ENCODE measurements at regions not wholly inside any gene's neighbourhood (a gene's known extent, or its start where the extent isn't known, plus 50 kb on each side); places are given as distances from the start of the nearest gene placed in this dataset.

DNA sequence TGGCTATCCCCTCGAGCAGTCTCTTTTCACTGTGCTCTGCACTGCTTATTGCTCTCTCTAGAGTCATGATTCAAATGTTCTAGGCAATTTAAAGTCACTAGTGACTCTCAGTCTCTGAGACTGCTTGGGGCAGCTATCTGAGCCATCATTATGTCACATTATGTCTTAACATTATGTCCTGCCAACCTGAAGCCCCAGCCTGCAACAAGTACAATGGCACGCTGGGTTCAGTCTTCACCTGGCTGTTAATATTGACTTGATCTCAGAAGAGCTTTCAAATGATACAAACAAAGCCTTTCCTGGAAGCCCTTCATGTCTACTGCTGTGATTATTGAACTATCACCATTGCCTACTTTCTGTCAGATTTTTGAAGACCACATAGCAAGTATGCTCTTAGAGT, 128.1 kb upstream of the GRM7 start:
- Histone ChIP-seq H3K4me3 (no peak overlapping the region), H3K4me1 (no peaks in the 10 kb centered on the region), H3K9me3 (no peaks in the 10 kb centered on the region), H3K27ac (no peak overlapping the region), H3K36me3 (no peaks in the 10 kb centered on the region), H3K27me3 (no peaks in the 10 kb centered on the region)
- DNase-seq (no peak), ATAC-seq (no peak)
- TF ChIP-seq, protein P1, sequence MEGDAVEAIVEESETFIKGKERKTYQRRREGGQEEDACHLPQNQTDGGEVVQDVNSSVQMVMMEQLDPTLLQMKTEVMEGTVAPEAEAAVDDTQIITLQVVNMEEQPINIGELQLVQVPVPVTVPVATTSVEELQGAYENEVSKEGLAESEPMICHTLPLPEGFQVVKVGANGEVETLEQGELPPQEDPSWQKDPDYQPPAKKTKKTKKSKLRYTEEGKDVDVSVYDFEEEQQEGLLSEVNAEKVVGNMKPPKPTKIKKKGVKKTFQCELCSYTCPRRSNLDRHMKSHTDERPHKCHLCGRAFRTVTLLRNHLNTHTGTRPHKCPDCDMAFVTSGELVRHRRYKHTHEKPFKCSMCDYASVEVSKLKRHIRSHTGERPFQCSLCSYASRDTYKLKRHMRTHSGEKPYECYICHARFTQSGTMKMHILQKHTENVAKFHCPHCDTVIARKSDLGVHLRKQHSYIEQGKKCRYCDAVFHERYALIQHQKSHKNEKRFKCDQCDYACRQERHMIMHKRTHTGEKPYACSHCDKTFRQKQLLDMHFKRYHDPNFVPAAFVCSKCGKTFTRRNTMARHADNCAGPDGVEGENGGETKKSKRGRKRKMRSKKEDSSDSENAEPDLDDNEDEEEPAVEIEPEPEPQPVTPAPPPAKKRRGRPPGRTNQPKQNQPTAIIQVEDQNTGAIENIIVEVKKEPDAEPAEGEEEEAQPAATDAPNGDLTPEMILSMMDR (IDR thresholded peaks at IDR 0.05), result no peak
- intact Hi-C loops (cut with DNase I), result no loop called here

DNA sequence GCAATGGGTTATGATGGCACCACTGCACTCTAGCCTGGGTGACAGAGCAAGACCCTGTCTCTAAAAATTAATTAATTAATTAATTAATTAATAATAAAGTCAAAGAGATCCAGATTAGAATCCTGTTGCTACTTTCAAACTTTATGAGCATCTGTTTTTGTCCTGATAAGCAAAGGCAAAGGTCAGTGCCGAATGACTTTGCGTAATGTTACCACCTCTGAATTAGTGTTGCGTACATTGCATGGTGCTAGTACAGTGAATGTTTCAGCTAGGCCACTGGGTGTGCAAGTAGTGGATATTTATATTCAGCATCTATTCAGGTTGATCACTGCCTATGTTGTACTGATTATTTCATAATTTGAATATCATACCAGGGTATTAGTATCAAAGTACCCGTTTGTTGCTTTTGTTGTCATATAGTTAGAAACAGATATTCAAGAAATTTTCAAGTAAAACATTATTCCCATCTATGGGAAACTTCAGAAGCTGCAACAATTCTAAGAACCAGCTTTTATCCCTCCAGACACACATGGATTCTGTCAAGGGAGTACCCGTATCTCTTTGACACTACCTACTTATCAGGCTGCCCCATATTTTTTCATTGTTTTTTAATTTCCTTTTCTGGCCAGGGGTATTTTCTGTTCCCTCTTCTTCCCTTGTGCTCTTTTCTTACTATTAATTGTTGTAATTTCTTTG, 127.1 kb upstream of the GRM7 start:
- intact Hi-C loops (cut with DNase I), result no loop called here
- TF ChIP-seq, protein P1 (IDR thresholded peaks at IDR 0.05), result no peak
- no peaks in the 10 kb centered on the region for H3K36me3 ChIP-seq
- DNase-seq (no peak), ATAC-seq (no peak)
- H3K27me3 ChIP-seq, result no peaks in the 10 kb centered on the region
- no peak overlapping the region for H3K4me3 ChIP-seq
- no peaks in the 10 kb centered on the region for H3K4me1 ChIP-seq
- no peaks in the 10 kb centered on the region for H3K9me3 ChIP-seq
- H3K27ac ChIP-seq, result no peak overlapping the region

- TF ChIP-seq, protein P1 (IDR thresholded peaks at IDR 0.05), result no peak
- H3K36me3 ChIP-seq, result no peaks in the 10 kb centered on the region
- H3K9me3 ChIP-seq, result no peaks in the 10 kb centered on the region
- H3K27ac ChIP-seq, result no peak overlapping the region
- intact Hi-C loops (cut with DNase I), result no loop called here
- H3K4me3 ChIP-seq, result no peak overlapping the region
- ATAC-seq, result no peak
- DNase-seq, result no peak
- H3K4me1 ChIP-seq, result no peaks in the 10 kb centered on the region
- H3K27me3 ChIP-seq, result no peaks in the 10 kb centered on the region
Measured at GRCh38 chr3:6734395-6734746, 126.5 kb upstream of the GRM7 start.

GRCh38 chr3:6736836-6737629, 123.9 kb upstream of the GRM7 start:
- no peak for DNase-seq

DNA sequence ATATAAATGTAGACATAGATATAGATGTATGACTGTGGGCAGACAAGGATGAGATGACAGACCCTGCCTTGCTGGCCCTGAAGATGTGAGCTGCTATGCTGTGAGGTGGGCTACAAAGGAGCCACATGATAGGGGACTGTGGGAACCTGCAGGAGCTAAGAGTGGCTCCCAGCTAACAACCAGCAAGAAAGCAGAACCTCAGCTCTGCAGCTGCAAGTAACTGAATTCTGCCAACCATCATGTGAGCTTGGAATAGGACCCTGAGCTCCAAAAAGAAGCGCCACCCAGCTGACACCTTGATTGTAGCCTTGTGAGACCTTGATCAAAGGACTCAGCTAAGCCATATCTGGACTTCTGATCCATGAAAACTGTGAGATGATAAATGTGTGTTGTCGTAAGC, 123.3 kb upstream of the GRM7 start:
- TF ChIP-seq, protein P1 (IDR thresholded peaks at IDR 0.05), result no peak
- no peaks in the 10 kb centered on the region for H3K36me3 ChIP-seq
- DNase-seq (no peak), ATAC-seq (no peak)
- H3K4me1 ChIP-seq, result no peaks in the 10 kb centered on the region
- no peak overlapping the region for H3K27ac ChIP-seq
- intact Hi-C loops (cut with DNase I), result no loop called here
- H3K27me3 ChIP-seq, result no peaks in the 10 kb centered on the region
- no peaks in the 10 kb centered on the region for H3K9me3 ChIP-seq
- H3K4me3 ChIP-seq, result no peak overlapping the region

More at GRCh38 chr3:6736836-6737629, 123.9 kb upstream of the GRM7 start:
- intact Hi-C loops (cut with DNase I), result no loop called here
- no peak overlapping the region for H3K27ac ChIP-seq
- no peaks in the 10 kb centered on the region for H3K4me1 ChIP-seq
- H3K27me3 ChIP-seq, result no peaks in the 10 kb centered on the region
- no peak overlapping the region for H3K4me3 ChIP-seq
- no peaks in the 10 kb centered on the region for H3K9me3 ChIP-seq
- H3K36me3 ChIP-seq, result no peaks in the 10 kb centered on the region
- no peak for ATAC-seq
- TF ChIP-seq, protein P1 (IDR thresholded peaks at IDR 0.05), result no peak
